ENCODE measurements at regions not wholly inside any gene's neighbourhood (a gene's known extent, or its start where the extent isn't known, plus 50 kb on each side); places are given as distances from the start of the nearest gene placed in this dataset.

DNA sequence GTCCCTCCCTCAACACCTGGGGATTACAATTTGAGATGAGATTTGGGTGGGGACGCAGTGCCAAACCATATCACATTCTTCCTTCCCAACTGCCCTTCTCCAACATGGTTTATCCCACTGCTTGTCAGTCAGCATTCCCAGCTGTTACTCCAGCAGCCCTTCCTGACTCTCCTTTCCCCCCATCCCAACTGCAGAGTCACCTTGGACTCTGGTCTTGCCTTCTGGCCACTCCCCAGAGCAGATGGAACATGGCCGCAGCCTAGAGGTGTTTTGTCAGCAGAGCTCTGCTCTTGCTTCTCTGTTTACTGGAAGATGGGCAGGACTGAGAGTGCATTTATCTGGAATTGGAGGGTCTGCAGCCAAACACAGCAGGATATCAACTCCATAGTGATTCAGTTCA is 51.2 kb upstream of the MEX3C start:
- Histone ChIP-seq H3K36me3 (ENCODE audit: control insufficient read depth, insufficient read depth, low read length) (no peaks in the 10 kb centered on the region), H3K27me3 (ENCODE audit: control insufficient read depth, insufficient read depth, low read length) (no peaks in the 10 kb centered on the region), H3K4me3 (ENCODE audit: low read depth, low read length) (no peak overlapping the region)
- TF ChIP-seq, protein P1, sequence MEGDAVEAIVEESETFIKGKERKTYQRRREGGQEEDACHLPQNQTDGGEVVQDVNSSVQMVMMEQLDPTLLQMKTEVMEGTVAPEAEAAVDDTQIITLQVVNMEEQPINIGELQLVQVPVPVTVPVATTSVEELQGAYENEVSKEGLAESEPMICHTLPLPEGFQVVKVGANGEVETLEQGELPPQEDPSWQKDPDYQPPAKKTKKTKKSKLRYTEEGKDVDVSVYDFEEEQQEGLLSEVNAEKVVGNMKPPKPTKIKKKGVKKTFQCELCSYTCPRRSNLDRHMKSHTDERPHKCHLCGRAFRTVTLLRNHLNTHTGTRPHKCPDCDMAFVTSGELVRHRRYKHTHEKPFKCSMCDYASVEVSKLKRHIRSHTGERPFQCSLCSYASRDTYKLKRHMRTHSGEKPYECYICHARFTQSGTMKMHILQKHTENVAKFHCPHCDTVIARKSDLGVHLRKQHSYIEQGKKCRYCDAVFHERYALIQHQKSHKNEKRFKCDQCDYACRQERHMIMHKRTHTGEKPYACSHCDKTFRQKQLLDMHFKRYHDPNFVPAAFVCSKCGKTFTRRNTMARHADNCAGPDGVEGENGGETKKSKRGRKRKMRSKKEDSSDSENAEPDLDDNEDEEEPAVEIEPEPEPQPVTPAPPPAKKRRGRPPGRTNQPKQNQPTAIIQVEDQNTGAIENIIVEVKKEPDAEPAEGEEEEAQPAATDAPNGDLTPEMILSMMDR (IDR thresholded peaks at IDR 0.05; ENCODE audit: insufficient read depth, low read depth, low read length): no peak
- POLR2A ChIA-PET: no interaction called here
- CTCF ChIA-PET: no interaction called here
- no peak for DNase-seq (ENCODE audit: low read depth)

GRCh38 chr18:51250006-51250405 is 52.5 kb upstream of the MEX3C start:
- Histone ChIP-seq H3K27me3 (ENCODE audit: control insufficient read depth, insufficient read depth, low read length) (no peaks in the 10 kb centered on the region), H3K36me3 (ENCODE audit: control insufficient read depth, insufficient read depth, low read length) (no peaks in the 10 kb centered on the region), H3K4me3 (ENCODE audit: low read depth, low read length) (no peak overlapping the region)
- DNase-seq (ENCODE audit: low read depth): no peak
- CTCF ChIA-PET: interaction anchor here (0.6 kb wide), 1 partner anchor 12 kb away, joined by 4 read pairs; no protein-coding TSS in a partner anchor
- TF ChIP-seq, protein P1 (IDR thresholded peaks at IDR 0.05; ENCODE audit: insufficient read depth, low read depth, low read length): no peak
- POLR2A ChIA-PET: no interaction called here

DNA sequence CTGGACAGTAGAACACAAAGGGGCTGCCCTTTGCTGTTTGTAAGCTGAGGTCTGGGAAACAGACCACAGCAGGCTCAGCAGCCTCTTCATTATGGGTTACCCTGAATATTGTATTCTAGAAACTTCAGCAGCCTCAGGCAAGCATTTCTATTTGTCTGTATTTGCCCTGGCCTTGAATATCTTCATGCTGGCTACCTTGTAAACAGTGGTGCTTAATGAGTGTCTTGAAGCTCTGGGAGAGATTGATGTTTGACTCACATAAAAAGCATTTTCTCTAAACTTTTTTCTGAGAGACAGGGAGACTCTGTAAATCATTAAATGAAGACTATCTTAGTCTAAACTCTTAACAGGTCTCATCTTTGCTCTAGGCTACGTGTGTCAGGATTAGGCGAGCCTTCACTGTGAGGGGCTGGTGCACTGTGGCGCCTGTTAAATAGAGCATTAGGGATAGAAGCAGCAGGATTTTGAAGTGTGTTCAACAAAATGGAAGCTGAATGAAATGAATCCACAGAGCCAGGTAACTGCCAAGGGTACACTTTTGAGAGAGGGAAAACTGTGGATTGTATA is 53.1 kb upstream of the MEX3C start:
- ChIA-PET CTCF (no interaction called here), POLR2A (no interaction called here)
- TF ChIP-seq, protein P1 (IDR thresholded peaks at IDR 0.05; ENCODE audit: insufficient read depth, low read depth, low read length): no peak
- Histone ChIP-seq H3K36me3 (ENCODE audit: control insufficient read depth, insufficient read depth, low read length) (no peaks in the 10 kb centered on the region), H3K4me3 (ENCODE audit: low read depth, low read length) (no peak overlapping the region), H3K27me3 (ENCODE audit: control insufficient read depth, insufficient read depth, low read length) (no peaks in the 10 kb centered on the region)
- DNase-seq (ENCODE audit: low read depth): no peak

- DNase-seq (ENCODE audit: low read depth): no peak
- no peak overlapping the region for H3K4me3 ChIP-seq (ENCODE audit: low read depth, low read length)
- no peaks in the 10 kb centered on the region for H3K36me3 ChIP-seq (ENCODE audit: control insufficient read depth, insufficient read depth, low read length)
- TF ChIP-seq, protein P1 (IDR thresholded peaks at IDR 0.05; ENCODE audit: insufficient read depth, low read depth, low read length): no peak
- ChIA-PET CTCF (no interaction called here), POLR2A (no interaction called here)
- H3K27me3 ChIP-seq (ENCODE audit: control insufficient read depth, insufficient read depth, low read length): no peaks in the 10 kb centered on the region
Observed at GRCh38 chr18:51251625-51252024, 54.1 kb upstream of the MEX3C start.

DNA sequence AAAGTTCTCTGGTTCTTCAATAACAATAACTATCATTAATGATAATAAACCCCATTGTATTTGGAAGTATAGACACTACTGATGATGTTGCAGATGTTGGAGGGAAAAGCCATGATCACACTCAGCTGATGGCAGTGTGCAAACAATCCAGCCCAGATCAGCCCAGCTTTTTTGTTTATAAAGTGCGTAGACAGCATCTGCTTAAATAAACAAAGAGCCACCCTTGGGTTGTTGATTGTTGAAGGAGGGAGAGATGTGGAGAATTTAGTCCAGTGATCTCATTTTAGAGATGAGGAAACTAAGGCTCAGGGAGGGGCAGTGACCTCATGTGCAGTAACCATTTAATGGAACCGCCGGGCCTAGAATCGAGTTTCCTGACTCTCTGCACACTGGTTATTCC is 56.0 kb upstream of the MEX3C start:
- Histone ChIP-seq H3K27me3 (ENCODE audit: control insufficient read depth, insufficient read depth, low read length) (no peaks in the 10 kb centered on the region), H3K36me3 (ENCODE audit: control insufficient read depth, insufficient read depth, low read length) (no peaks in the 10 kb centered on the region), H3K4me3 (ENCODE audit: low read depth, low read length) (no peak overlapping the region)
- ChIA-PET POLR2A (no interaction called here), CTCF (no interaction called here)
- TF ChIP-seq, protein P1 (IDR thresholded peaks at IDR 0.05; ENCODE audit: insufficient read depth, low read depth, low read length): no peak
- DNase-seq (ENCODE audit: low read depth): no peak
